ENCODE measurements at regions not wholly inside any gene's neighbourhood (a gene's known extent, or its start where the extent isn't known, plus 50 kb on each side); places are given as distances from the start of the nearest gene placed in this dataset.

DNA sequence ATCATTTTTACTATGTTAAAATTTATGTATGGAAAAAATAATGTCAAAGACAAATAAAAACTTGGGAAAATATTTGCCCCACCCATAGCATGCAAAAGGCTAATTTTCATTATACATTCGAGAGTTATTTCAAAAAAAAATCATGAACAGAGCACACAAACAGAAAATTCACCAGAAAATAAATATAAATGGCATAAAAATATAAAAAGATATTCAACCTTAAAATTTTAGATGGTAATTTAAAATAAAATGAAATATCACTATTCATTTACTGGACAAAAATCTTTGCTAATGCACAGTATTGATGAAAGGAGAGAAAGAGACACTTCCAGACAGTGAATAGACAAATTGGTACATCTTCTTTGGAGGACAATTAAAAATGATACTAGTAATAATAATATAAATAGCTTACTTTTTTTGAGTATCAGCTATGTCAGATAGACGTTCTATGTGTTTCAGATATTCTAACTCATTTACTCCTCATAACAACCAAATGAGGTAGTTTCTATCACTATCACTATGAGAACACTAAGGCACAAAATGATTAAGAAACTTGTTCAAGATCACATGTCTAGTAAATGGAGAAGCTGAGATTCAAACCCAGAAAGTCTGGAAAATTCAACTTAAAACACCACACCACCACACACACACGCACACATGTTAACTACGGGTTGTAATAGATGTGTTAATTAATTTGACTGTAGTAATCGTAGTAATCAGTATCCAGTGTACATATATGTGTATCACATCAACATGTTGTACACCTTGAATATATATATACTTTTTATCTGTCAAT is 63.0 kb downstream of the CCDC71L start:
- no TSS peak for BruUV-seq (replicated peaks)
- H3K4me1 ChIP-seq (ENCODE audit: insufficient read depth, low read length): no peaks in the 10 kb centered on the region
- H3K36me3 ChIP-seq (replicated peaks in 1 of 2; ENCODE audit: control insufficient read depth in 1 of 2, insufficient read depth in 2 of 2, low read length in 2 of 2): no peaks in the 10 kb centered on the region
- in situ Hi-C loops (cut with HindIII; ENCODE audit: extremely low pct_ligation_motif_present, low pct_unique_long_range_greater_than_20kb) (no loop called here), intact Hi-C loops (cut with micrococcal nuclease; ENCODE audit: unreplicated experiment) (no loop called here)
- H2AFZ ChIP-seq (ENCODE audit: low read length): no peak overlapping the region
- no peak for TF ChIP-seq TBX2 (CRISPR knock-in tag; IDR thresholded peaks at IDR 0.05; ENCODE audit: borderline replicate concordance)
- no peak for TF ChIP-seq NRL (CRISPR knock-in tag; IDR thresholded peaks at IDR 0.05; ENCODE audit: borderline replicate concordance)
- no peak for TF ChIP-seq YEATS4 (CRISPR knock-in tag; IDR thresholded peaks at IDR 0.05; ENCODE audit: borderline replicate concordance)
- TF ChIP-seq TBP (CRISPR knock-in tag; IDR thresholded peaks at IDR 0.05): no peak
- no peak for TF ChIP-seq ZNF569 (CRISPR knock-in tag; IDR thresholded peaks at IDR 0.05; ENCODE audit: borderline replicate concordance)
- no peak for TF ChIP-seq SNAPC2 (CRISPR knock-in tag; IDR thresholded peaks at IDR 0.05)
- H3K9me3 ChIP-seq (ENCODE audit: low read length): no peaks in the 10 kb centered on the region
- H3K79me2 ChIP-seq (ENCODE audit: insufficient read depth, low read length): no peaks in the 10 kb centered on the region
- CTCF ChIA-PET (ENCODE audit: low intra/inter-chr PET ratio, low total read pairs): no interaction called here
- DNase-seq (ENCODE audit: low spot score) (no peak), ATAC-seq (no peak), FAIRE-seq (no peak)
- POLR2A ChIA-PET: no interaction called here
- 20% methylated on average over 5 of the region's 5 CpGs for WGBS (ENCODE audit: low lambda C conversion rate)
- no peak overlapping the region for H3K9ac ChIP-seq (ENCODE audit: insufficient read depth, low read depth, low read length)
- no peak overlapping the region for H3K4me2 ChIP-seq (ENCODE audit: low read depth, low read length)
- no peaks in the 10 kb centered on the region for H4K20me1 ChIP-seq (ENCODE audit: insufficient read depth, low read length)
- no peak overlapping the region for H3K4me3 ChIP-seq (replicated peaks in 1 of 3; ENCODE audit: insufficient read depth in 1 of 3, low read depth in 2 of 3, low read length in 3 of 3)
- no peak overlapping the region for H3K27ac ChIP-seq (ENCODE audit: extremely low read length, insufficient read depth, low read length)
- no peaks in the 10 kb centered on the region for H3K27me3 ChIP-seq (ENCODE audit: control insufficient read depth in 1 of 2, insufficient read depth in 2 of 2, low read length in 2 of 2)

DNA sequence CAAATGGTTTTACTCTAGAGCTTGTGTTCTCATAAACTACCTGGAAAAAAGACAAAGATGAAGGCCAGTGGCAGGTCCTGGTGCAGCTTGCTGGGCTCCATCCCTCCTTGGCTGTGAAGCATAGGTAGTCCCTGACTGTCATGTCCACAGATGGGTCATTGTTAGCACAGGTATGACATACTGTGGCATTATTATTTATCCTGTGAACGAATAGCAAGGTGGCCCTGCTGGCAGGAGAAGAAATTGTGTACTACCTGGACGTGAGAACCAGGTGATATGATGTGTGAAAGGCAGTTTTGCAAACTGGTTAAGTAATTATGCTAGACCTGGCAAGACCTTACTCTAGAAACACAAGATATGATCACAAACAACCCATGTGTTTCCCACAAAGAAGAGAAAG is 63.9 kb downstream of the CCDC71L start:
- Histone ChIP-seq H4K20me1 (ENCODE audit: insufficient read depth, low read length) (no peaks in the 10 kb centered on the region), H3K9ac (ENCODE audit: insufficient read depth, low read depth, low read length) (no peak overlapping the region), H3K36me3 (replicated peaks in 1 of 2; ENCODE audit: control insufficient read depth in 1 of 2, insufficient read depth in 2 of 2, low read length in 2 of 2) (no peaks in the 10 kb centered on the region), H3K4me2 (ENCODE audit: low read depth, low read length) (no peak overlapping the region), H2AFZ (ENCODE audit: low read length) (no peak overlapping the region), H3K27me3 (ENCODE audit: control insufficient read depth in 1 of 2, insufficient read depth in 2 of 2, low read length in 2 of 2) (no peaks in the 10 kb centered on the region), H3K9me3 (ENCODE audit: low read length) (no peaks in the 10 kb centered on the region), H3K79me2 (ENCODE audit: insufficient read depth, low read length) (no peaks in the 10 kb centered on the region), H3K4me1 (ENCODE audit: insufficient read depth, low read length) (no peaks in the 10 kb centered on the region), H3K4me3 (replicated peaks in 1 of 3; ENCODE audit: insufficient read depth in 1 of 3, low read depth in 2 of 3, low read length in 3 of 3) (no peak overlapping the region), H3K27ac (ENCODE audit: extremely low read length, insufficient read depth, low read length) (no peak overlapping the region)
- in situ Hi-C loops (cut with HindIII; ENCODE audit: extremely low pct_ligation_motif_present, low pct_unique_long_range_greater_than_20kb) (no loop called here), intact Hi-C loops (cut with micrococcal nuclease; ENCODE audit: unreplicated experiment) (no loop called here)
- DNase-seq (ENCODE audit: low spot score): no peak
- no peak for ATAC-seq
- ChIA-PET CTCF (ENCODE audit: low intra/inter-chr PET ratio, low total read pairs) (no interaction called here), POLR2A (no interaction called here)
- 0% methylated on average over 2 of the region's 2 CpGs for WGBS (ENCODE audit: low lambda C conversion rate)
- no TSS peak for BruUV-seq (replicated peaks)
- FAIRE-seq: no peak
- TF ChIP-seq ZBTB8A (CRISPR knock-in tag; IDR thresholded peaks at IDR 0.05; ENCODE audit: borderline replicate concordance, low read depth) (no peak), POLR2G (IDR thresholded peaks at IDR 0.05; ENCODE audit: low read depth, low read length) (no peak), PHF8 (CRISPR knock-in tag; IDR thresholded peaks at IDR 0.05) (no peak)
- TF ChIP-seq, protein P1, sequence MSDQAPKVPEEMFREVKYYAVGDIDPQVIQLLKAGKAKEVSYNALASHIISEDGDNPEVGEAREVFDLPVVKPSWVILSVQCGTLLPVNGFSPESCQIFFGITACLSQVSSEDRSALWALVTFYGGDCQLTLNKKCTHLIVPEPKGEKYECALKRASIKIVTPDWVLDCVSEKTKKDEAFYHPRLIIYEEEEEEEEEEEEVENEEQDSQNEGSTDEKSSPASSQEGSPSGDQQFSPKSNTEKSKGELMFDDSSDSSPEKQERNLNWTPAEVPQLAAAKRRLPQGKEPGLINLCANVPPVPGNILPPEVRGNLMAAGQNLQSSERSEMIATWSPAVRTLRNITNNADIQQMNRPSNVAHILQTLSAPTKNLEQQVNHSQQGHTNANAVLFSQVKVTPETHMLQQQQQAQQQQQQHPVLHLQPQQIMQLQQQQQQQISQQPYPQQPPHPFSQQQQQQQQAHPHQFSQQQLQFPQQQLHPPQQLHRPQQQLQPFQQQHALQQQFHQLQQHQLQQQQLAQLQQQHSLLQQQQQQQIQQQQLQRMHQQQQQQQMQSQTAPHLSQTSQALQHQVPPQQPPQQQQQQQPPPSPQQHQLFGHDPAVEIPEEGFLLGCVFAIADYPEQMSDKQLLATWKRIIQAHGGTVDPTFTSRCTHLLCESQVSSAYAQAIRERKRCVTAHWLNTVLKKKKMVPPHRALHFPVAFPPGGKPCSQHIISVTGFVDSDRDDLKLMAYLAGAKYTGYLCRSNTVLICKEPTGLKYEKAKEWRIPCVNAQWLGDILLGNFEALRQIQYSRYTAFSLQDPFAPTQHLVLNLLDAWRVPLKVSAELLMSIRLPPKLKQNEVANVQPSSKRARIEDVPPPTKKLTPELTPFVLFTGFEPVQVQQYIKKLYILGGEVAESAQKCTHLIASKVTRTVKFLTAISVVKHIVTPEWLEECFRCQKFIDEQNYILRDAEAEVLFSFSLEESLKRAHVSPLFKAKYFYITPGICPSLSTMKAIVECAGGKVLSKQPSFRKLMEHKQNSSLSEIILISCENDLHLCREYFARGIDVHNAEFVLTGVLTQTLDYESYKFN (CRISPR knock-in tag; conservative IDR thresholded peaks at IDR 0.05): no peak

Data from HepG2 (cell line).